GM21381 (cell line): ENCODE measurements at regions not wholly inside any gene's neighbourhood (a gene's known extent, or its start where the extent isn't known, plus 50 kb on each side); places are given as distances from the start of the nearest gene placed in this dataset.

Source experiments
- ATAC-seq: cut with Tn5 transposase; IDR thresholded peaks from one replicate; pipeline ENCODE4 v1.9.1; 2021; ENCODE audit warnings: mild to moderate bottlenecking, moderate library complexity; ENCODE audit not compliant: unreplicated experiment

- no peak for ATAC-seq
Measured at GRCh38 chr4:157889788-157890187, 283.0 kb downstream of the GASK1B start.

DNA sequence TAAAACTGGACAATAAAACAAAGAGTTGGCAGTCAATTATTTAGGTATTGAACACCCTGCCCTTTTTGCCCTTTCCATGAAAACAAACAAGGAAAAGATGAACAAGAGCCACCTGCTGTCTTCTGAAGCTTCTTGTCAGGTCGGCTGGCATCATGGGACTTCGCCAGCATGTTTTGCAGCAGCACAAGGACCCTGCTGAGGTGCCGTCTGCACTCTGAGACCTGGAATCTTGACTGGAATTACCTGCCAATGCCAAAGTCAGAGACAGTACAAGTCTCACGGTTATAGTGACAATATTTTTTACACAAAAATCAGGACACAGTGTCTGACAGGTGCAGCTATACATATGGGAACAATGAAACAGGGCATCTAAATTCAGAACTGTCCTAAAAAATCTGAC, 284.5 kb downstream of the GASK1B start:
- no peak for ATAC-seq

DNA sequence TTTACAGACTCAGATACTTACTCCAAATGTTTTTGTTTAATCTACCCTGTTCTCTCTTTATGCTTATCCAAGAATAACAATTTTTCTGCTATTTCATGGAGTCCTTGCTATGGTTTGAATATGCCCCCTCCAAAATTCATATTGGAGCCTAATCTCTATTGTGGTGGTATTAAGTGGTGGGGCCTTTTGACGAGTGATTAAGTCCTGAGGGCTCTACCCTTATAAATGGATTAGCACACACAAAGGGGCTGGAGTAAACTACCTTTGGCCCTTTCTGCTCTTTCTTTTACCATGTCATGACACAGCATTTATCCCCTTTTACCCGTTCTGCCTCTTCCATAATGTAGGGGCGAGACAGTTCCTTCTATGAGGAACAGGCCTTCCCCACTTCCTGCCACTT, 285.5 kb downstream of the GASK1B start:
- ATAC-seq = no peak

GRCh38 chr4:157886645-157887044, 286.2 kb downstream of the GASK1B start:
- no peak for ATAC-seq

DNA sequence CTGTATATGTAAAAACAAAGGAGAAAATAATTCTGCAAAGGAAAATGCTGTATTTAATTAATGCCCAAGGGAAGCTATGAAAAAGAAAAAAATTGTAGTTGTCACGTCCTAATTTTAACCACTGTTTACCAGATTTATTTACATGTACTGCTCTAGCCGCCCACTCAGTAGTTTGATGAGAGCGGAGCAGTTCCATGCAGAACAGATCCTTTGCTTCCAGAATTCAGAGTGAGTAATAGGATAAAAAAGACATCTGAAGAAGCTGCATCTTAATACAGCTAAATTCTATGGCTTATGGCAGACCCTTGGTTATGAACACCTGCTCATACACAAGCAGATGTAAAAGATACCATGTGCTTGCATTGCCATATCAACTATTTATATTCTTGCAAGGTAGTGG, 287.0 kb downstream of the GASK1B start:
- no peak for ATAC-seq

- ATAC-seq = no peak
Measured at GRCh38 chr4:157882901-157883300, 289.9 kb downstream of the GASK1B start.

DNA sequence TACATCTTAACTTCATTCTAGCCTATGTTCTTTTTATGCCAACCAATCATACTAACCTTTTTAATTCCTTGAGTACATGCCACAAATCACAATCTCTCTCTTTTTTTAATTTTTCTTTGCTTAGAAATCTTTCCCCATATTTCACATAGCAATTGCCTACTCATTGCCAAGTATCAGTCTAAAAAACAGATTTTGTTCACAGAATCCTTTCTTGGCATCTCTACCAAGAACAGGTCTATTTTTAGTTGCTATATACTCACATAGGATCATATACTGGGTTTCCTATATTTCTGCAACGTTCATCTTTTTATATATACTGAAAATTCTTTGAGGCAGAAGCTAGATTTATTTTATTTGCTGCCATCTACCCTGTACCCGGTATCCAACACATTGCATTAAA, 292.1 kb downstream of the GASK1B start:
- no peak for ATAC-seq

- ATAC-seq = no peak
Measured at GRCh38 chr4:157854819-157855218, 318.0 kb downstream of the GASK1B start.

DNA sequence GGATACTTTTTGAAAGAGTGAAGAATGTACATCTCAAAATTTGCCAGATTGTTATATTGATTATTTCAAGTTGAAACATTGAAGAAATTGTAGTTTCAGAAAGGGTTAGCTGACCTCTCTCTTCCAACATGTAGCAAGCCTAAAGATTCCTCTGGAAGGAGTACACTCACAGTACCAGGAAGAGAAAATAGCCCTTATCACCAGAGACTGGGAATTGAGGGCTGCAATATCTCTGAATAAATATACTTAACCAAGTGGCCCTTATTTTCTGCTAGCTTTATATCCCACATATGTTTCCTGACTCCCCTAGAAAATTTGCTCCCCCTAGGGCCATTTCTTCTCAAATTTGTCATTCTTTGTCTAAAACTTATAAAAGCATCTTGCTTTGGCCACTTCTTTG, 332.2 kb downstream of the GASK1B start:
- no peak for ATAC-seq

GRCh38 chr4:157840034-157840433, 332.8 kb downstream of the GASK1B start:
- no peak for ATAC-seq

- ATAC-seq = no peak
Measured at GRCh38 chr4:157838366-157838765, 334.5 kb downstream of the GASK1B start.

- no peak for ATAC-seq
Measured at GRCh38 chr4:157837071-157837703, 335.6 kb downstream of the GASK1B start.

DNA sequence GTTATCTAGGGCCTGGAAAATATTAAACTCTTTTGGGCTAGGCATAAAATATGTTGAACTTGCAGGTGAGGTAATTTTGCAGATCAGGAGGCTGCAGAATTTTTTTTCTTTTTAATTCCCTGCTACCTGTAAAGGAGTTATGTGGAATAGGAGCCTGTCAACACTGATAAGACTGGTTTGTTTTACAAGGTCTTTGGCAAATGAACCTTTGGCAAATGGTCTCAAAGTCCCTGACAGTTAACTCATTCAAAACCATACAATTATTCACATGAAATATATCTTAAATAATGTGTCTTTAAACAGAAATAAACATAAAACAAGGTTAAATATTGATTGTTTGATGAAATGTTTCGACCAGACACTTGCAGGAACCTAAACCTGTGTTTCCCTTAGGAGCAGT, 340.2 kb downstream of the GASK1B start:
- ATAC-seq = no peak

- no peak for ATAC-seq
Measured at GRCh38 chr4:157824021-157824420, 348.8 kb downstream of the GASK1B start.

GRCh38 chr4:157821814-157822213, 351.0 kb downstream of the GASK1B start:
- ATAC-seq = no peak

- ATAC-seq = no peak
Measured at GRCh38 chr4:157819693-157820464, 352.9 kb downstream of the GASK1B start.

- no peak for ATAC-seq
Measured at GRCh38 chr4:157818946-157819692, 353.7 kb downstream of the GASK1B start.

- no peak for ATAC-seq
Measured at GRCh38 chr4:157810137-157810774, 362.6 kb downstream of the GASK1B start.

GRCh38 chr4:157808796-157809383, 363.9 kb downstream of the GASK1B start:
- no peak for ATAC-seq

DNA sequence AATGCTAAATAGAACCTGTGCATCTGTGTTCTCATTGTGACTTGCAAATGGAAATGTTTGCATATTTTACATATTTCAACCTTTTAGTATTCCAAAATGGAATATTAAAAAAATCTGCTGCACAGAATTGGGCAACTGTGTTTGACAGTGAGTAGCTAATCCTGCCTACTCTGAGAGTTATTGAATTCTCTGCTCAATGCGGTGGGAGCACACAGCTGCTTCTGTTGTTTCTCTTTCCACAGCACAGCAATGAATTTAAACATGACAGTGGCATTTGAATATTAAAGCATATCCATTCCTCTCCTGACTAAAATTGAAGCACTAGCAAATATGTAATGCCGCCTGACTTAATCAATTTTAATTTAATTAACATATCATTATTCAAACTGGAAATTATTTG, 366.6 kb downstream of the GASK1B start:
- ATAC-seq = no peak

GRCh38 chr4:157804986-157805385, 367.8 kb downstream of the GASK1B start:
- no peak for ATAC-seq
